ENCODE measurements at regions not wholly inside any gene's neighbourhood (a gene's known extent, or its start where the extent isn't known, plus 50 kb on each side); places are given as distances from the start of the nearest gene placed in this dataset.

DNA sequence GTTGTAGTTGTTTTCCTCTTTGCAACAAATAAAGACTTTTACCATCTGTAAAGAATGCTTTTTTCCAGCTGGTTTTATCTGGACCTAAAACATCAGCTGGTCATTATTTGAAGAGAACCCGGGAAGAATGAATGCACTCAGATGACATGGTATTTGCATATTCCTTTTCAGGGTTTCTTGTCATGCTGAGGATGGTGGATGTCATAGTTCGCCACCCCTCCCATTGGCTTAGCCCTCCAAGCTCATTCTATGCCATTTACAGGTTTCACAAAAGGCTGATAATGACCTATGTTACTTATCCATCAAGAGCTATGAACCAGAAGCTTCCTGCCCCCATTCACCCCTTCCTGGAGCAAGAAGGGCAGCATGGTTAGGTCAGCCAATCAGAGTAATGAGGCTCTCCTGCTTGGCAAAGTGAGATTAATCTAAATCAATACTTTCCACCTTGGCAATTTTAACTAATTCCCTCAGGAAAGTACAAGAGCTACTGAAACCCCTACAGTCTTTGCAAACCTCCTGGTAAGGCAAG, 440.5 kb upstream of the TLE4 start:
- FAIRE-seq (no peak), DNase-seq (ENCODE audit: insufficient read length, low spot score) (no peak)
- TF ChIP-seq, protein P1, sequence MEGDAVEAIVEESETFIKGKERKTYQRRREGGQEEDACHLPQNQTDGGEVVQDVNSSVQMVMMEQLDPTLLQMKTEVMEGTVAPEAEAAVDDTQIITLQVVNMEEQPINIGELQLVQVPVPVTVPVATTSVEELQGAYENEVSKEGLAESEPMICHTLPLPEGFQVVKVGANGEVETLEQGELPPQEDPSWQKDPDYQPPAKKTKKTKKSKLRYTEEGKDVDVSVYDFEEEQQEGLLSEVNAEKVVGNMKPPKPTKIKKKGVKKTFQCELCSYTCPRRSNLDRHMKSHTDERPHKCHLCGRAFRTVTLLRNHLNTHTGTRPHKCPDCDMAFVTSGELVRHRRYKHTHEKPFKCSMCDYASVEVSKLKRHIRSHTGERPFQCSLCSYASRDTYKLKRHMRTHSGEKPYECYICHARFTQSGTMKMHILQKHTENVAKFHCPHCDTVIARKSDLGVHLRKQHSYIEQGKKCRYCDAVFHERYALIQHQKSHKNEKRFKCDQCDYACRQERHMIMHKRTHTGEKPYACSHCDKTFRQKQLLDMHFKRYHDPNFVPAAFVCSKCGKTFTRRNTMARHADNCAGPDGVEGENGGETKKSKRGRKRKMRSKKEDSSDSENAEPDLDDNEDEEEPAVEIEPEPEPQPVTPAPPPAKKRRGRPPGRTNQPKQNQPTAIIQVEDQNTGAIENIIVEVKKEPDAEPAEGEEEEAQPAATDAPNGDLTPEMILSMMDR (IDR thresholded peaks at IDR 0.05; ENCODE audit: insufficient read depth, missing control alignments), result no peak

DNA sequence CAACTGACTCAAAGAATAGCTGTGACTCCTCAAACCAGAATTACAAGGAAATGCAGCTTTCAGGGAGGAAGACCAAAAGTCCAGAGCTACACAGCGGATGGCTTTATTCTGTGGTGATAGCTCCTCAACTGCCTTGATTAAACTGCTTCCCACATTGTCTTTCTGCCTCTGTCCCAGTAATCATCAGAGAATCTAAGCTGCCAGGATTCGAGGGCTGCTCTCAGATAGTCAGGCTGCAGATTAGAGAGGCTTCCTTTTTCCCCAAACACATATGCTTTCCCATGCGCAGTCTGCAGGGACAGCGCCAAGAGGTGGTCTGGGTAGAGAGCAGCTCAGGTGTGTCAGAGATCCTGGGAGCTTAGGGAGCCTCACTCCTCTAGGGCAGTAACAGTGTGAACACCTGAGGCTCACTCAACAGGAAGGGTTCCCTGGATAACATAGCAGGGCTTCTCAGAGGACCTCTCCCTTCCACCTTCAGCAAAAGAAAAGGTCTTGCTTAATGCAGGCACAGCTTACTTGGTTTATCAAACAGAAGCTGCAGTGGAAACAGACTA, 439.9 kb upstream of the TLE4 start:
- FAIRE-seq (no peak), DNase-seq (ENCODE audit: insufficient read length, low spot score) (no peak)
- TF ChIP-seq, protein P1 (IDR thresholded peaks at IDR 0.05; ENCODE audit: insufficient read depth, missing control alignments), result no peak

DNA sequence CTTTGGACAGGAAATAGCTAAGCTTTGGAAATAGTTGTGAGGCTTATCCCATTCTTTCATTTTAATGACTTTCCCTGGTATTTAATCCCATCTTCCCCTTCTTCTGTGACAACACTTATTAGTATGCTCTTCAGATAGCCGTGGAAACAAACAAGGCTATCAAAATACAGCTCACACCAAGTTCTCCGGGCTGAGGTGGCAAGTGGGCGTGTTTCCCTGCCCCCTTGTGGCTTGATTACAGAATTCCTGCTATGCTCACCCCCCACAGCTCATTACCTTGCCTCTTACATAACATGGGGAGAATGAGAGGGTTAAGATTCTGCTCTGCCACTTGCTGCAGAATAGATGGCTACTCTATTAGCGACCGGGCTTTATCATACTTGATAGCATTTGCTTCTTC, 437.1 kb upstream of the TLE4 start:
- no peak for DNase-seq (ENCODE audit: insufficient read length, low spot score)
- no peak for FAIRE-seq
- TF ChIP-seq, protein P1 (IDR thresholded peaks at IDR 0.05; ENCODE audit: insufficient read depth, missing control alignments), result no peak

DNA sequence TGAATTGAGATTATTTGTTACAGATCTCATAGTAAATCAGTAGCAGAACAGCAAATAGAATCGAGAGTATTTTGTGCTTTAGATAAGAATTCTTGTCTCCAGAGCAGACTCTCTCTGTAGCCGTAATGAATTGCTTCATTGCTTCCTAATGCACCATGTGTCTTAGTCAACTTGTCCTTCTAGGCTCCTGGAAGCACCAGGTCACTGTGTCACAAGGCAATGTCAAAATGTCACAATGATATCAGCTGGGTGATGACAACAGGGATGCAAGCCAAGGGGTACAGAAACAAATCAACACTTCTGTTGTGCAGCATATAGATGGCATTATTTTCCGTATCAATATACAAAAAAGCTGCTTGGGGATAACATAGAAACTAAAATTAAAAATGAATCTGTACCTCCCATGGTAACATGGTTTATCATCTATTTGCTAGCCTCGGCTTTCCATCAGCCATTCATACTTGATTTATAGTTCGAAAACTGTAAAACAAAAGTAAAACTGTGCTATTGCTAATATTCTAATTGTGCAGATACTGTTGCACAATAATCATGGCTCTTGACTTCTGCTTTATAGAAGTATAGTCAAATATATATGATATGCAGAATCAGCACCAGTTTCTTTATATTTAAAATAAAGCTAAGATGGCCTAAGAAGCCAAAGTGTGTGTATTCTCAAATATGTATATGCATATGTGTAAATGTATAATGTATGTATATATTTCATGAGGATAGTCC, 435.9 kb upstream of the TLE4 start:
- TF ChIP-seq, protein P1 (IDR thresholded peaks at IDR 0.05; ENCODE audit: insufficient read depth, missing control alignments), result no peak
- DNase-seq (ENCODE audit: insufficient read length, low spot score) (no peak), FAIRE-seq (no peak)

DNA sequence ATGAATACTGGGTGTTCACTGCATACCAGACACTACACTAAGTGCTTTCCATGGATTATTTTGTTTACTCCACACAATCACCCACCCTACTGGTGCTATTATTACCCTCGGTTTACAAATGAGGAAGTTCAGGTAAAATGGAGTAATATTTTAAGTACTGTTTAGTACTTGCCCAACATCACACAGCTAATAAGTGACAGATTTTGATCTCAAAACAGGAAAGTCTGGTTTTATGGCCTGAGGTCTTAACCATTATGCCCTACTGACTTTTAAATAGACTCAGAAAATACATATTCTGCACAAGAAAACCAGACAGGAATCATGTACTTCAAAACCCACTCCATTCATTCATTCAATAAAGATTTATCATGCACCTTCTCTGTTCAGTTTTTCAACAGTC, 431.0 kb upstream of the TLE4 start:
- no peak for FAIRE-seq

DNA sequence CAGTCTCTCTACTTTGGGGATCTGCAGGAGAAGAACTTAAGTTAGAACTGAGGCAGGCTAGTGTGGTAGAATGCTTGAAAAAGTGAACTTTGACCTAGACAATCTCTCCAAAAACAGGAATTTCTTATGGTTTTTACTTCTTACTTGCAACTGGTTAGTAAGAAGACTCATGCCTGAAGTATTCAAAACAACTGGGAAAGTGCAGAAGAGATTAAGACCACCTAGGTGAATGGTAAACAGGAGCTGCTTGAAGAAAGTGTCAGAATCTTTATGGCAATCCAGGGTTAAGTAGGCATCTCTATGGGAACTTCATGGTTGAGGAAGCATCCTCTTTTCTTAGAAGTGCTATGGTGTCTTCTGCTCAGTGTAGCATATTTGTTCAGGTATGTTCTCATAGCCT, 428.6 kb upstream of the TLE4 start:
- no peak for FAIRE-seq

More for the DNA sequence above, 431.0 kb upstream of the TLE4 start:
- TF ChIP-seq, protein P1 (IDR thresholded peaks at IDR 0.05; ENCODE audit: insufficient read depth, missing control alignments), result no peak
- no peak for DNase-seq (ENCODE audit: insufficient read length, low spot score)

More for the DNA sequence above, 428.6 kb upstream of the TLE4 start:
- no peak for DNase-seq (ENCODE audit: insufficient read length, low spot score)
- TF ChIP-seq, protein P1 (IDR thresholded peaks at IDR 0.05; ENCODE audit: insufficient read depth, missing control alignments), result no peak

Measured in D721Med (cell line).